H9 (cell line): ENCODE measurements at regions not wholly inside any gene's neighbourhood (a gene's known extent, or its start where the extent isn't known, plus 50 kb on each side); places are given as distances from the start of the nearest gene placed in this dataset.
"Not testable (repeated sequence)": the region's sequence is repeated elsewhere in the genome, so short reads cannot be mapped to it uniquely, and the experiment has no call there.

Experiments used
- DNase-seq: peaks from one replicate; pipeline ENCODE4 v3.0.0-alpha.2; 2017
- H2AFZ ChIP-seq: one replicate; pipeline ENCODE4 v1.6.1; 2013; ENCODE audit warnings: mild to moderate bottlenecking, low read length, control low read depth, moderate library complexity
- H2AK5ac ChIP-seq: 2 replicates; pipeline ENCODE4 v1.6.1; 2013; ENCODE audit warnings: low read length, control low read depth, mixed read lengths; ENCODE audit not compliant: insufficient read length
- H2BK120ac ChIP-seq: one replicate; pipeline ENCODE4 v1.6.1; 2013; ENCODE audit warnings: low read depth, mild to moderate bottlenecking, low read length, control low read depth, inconsistent platforms; ENCODE audit not compliant: poor library complexity, severe bottlenecking
- H2BK12ac ChIP-seq: 2 replicates; pipeline ENCODE4 v1.6.1; 2013; ENCODE audit warnings: low read length, control low read depth, mixed read lengths, low read depth; ENCODE audit not compliant: insufficient read length
- H2BK15ac ChIP-seq: 2 replicates; pipeline ENCODE4 v1.6.1; 2013; ENCODE audit warnings: low read depth, low read length, control low read depth
- H2BK20ac ChIP-seq: one replicate; pipeline ENCODE4 v1.6.1; 2013; ENCODE audit warnings: low read depth, mild to moderate bottlenecking, low read length, control low read depth, inconsistent platforms; ENCODE audit not compliant: poor library complexity, severe bottlenecking
- H2BK5ac ChIP-seq: 2 replicates; pipeline ENCODE4 v1.6.1; 2013; ENCODE audit warnings: low read length, control low read depth, mixed read lengths; ENCODE audit not compliant: insufficient read length
- H3K14ac ChIP-seq: 2 replicates; pipeline ENCODE4 v1.6.1; 2013; ENCODE audit warnings: low read length, control low read depth; ENCODE audit not compliant: insufficient read depth
- H3K18ac ChIP-seq: 2 replicates; pipeline ENCODE4 v1.6.1; 2013; ENCODE audit warnings: low read depth, mild to moderate bottlenecking, mixed read lengths, low read length, control low read depth; ENCODE audit not compliant: insufficient read length
- H3K23ac ChIP-seq: 2 replicates; pipeline ENCODE4 v1.6.1; 2013; ENCODE audit warnings: low read length, control low read depth, mixed read lengths, low read depth; ENCODE audit not compliant: insufficient read length
- H3K23me2 ChIP-seq: 2 replicates; pipeline ENCODE4 v1.6.1; 2013; ENCODE audit warnings: low read depth, mild to moderate bottlenecking, mixed read lengths, low read length, control low read depth; ENCODE audit not compliant: insufficient read length, poor library complexity, severe bottlenecking
- H3K27ac ChIP-seq: 2 replicates; pipeline ENCODE4 v1.5.1; 2013; ENCODE audit warnings: low read length, control low read depth, mixed read lengths, low read depth; ENCODE audit not compliant: insufficient read length
- H3K27me3 ChIP-seq: 2 replicates; pipeline ENCODE4 v1.6.1; 2013; ENCODE audit warnings: low read length, control low read depth, inconsistent platforms; ENCODE audit not compliant: insufficient read depth
- H3K4ac ChIP-seq: 2 replicates; pipeline ENCODE4 v1.6.1; 2013; ENCODE audit warnings: low read depth, mild to moderate bottlenecking, control low read depth, inconsistent platforms, low read length, moderate library complexity
- H3K4me1 ChIP-seq: 2 replicates; pipeline ENCODE4 v1.6.1; 2013; ENCODE audit warnings: low read length, control low read depth, inconsistent platforms; ENCODE audit not compliant: insufficient read depth
- H3K4me2 ChIP-seq: 2 replicates; pipeline ENCODE4 v1.6.1; 2013; ENCODE audit warnings: low read length, control low read depth, mixed read lengths; ENCODE audit not compliant: insufficient read length, insufficient read depth
- H3K56ac ChIP-seq: 2 replicates; pipeline ENCODE4 v1.6.1; 2013; ENCODE audit warnings: low read depth, mild to moderate bottlenecking, mixed read lengths, low read length, control low read depth; ENCODE audit not compliant: insufficient read length
- H3K79me1 ChIP-seq: 2 replicates; pipeline ENCODE4 v1.6.1; 2013; ENCODE audit warnings: low read depth, mild to moderate bottlenecking, moderate library complexity, low read length, control low read depth, inconsistent platforms; ENCODE audit not compliant: insufficient read depth, poor library complexity, severe bottlenecking
- H3K79me2 ChIP-seq: 2 replicates; pipeline ENCODE4 v1.6.1; 2013; ENCODE audit warnings: low read length, control low read depth, inconsistent platforms; ENCODE audit not compliant: insufficient read depth
- H3K9ac ChIP-seq: 2 replicates; pipeline ENCODE4 v1.6.1; 2013; ENCODE audit warnings: low read length, control low read depth, mixed read lengths; ENCODE audit not compliant: insufficient read length; ENCODE audit errors: extremely low read depth
- H3K9me3 ChIP-seq: one replicate; pipeline ENCODE4 v1.6.1; 2013; ENCODE audit warnings: low read depth, low read length, inconsistent platforms; ENCODE audit not compliant: control insufficient read depth
- H3T11ph ChIP-seq: one replicate; pipeline ENCODE4 v1.6.1; 2013; ENCODE audit warnings: mild to moderate bottlenecking, low read length, control low read depth, inconsistent platforms
- H4K20me1 ChIP-seq: one replicate; pipeline ENCODE4 v1.6.1; 2013; ENCODE audit not compliant: control insufficient read depth, insufficient read length, insufficient read depth
- H4K5ac ChIP-seq: 2 replicates; pipeline ENCODE4 v1.6.1; 2013; ENCODE audit warnings: low read depth, mild to moderate bottlenecking, mixed read lengths, low read length, control low read depth; ENCODE audit not compliant: insufficient read length
- H4K8ac ChIP-seq: replicated peaks from 2 replicates; pipeline ENCODE4 v1.6.1; 2013; ENCODE audit warnings: low read length, control low read depth, mixed read lengths, low read depth; ENCODE audit not compliant: insufficient read length
- H4K91ac ChIP-seq: 2 replicates; pipeline ENCODE4 v1.6.1; 2013; ENCODE audit warnings: low read depth, mild to moderate bottlenecking, moderate library complexity, mixed read lengths, low read length, control low read depth; ENCODE audit not compliant: insufficient read length
- H3K27ac Mint-ChIP-seq, 3 experiments: 2 replicates in 2 of 3; 3 replicates in 1 of 3; pipeline ENCODE4 v1.8.0; 2020 to 2021; ENCODE audit warnings: mixed read lengths in 3 of 3, mild to moderate bottlenecking in 1 of 3, moderate library complexity in 1 of 3
- H3K27me3 Mint-ChIP-seq: 2 replicates; pipeline ENCODE4 v1.8.0; 2021; ENCODE audit warnings: low read depth, mild to moderate bottlenecking, moderate library complexity, mixed read lengths
- H3K36me3 Mint-ChIP-seq, 3 experiments: 2 replicates in 2 of 3; 3 replicates in 1 of 3; pipeline ENCODE4 v1.8.0; 2020 to 2021; ENCODE audit warnings: low read depth in 3 of 3, mixed read lengths in 3 of 3; ENCODE audit not compliant: insufficient read depth in 1 of 3
- H3K4me1 Mint-ChIP-seq, 2 experiments: 2 replicates each; pipeline ENCODE4 v1.8.0; 2020; ENCODE audit warnings: mixed read lengths in 2 of 2
- H3K4me3 Mint-ChIP-seq, 2 experiments: 2 replicates in 1 of 2; 3 replicates in 1 of 2; pipeline ENCODE4 v1.8.0; 2020 to 2021; ENCODE audit warnings: mild to moderate bottlenecking in 2 of 2, mixed read lengths in 2 of 2, moderate library complexity in 1 of 2
- H3K9me3 Mint-ChIP-seq, 2 experiments: 2 replicates in 1 of 2; 3 replicates in 1 of 2; pipeline ENCODE4 v1.8.0; 2020; ENCODE audit warnings: mild to moderate bottlenecking in 2 of 2, mixed read lengths in 2 of 2, moderate library complexity in 1 of 2
- WGBS: extraction: QIAGEN DNeasy Blood & Tissue Kit; methylation state at CpG from one replicate; pipeline ENCODE4 v1.1.7; 2013; ENCODE audit warnings: missing lambda C conversion rate, low lambda C conversion rate, mixed read lengths; ENCODE audit not compliant: insufficient read length; ENCODE audit errors: extremely low coverage; 5-methylcytosine and 5-hydroxymethylcytosine counted together
- TF ChIP-seq, protein P1 (sequence below): fragments of 200-600 bp; sonication (generic); conservative IDR thresholded peaks from 3 replicates; pipeline ENCODE4 v1.8.0; 2021; ENCODE audit warnings: antibody characterized with exemption, mild to moderate bottlenecking

DNA sequence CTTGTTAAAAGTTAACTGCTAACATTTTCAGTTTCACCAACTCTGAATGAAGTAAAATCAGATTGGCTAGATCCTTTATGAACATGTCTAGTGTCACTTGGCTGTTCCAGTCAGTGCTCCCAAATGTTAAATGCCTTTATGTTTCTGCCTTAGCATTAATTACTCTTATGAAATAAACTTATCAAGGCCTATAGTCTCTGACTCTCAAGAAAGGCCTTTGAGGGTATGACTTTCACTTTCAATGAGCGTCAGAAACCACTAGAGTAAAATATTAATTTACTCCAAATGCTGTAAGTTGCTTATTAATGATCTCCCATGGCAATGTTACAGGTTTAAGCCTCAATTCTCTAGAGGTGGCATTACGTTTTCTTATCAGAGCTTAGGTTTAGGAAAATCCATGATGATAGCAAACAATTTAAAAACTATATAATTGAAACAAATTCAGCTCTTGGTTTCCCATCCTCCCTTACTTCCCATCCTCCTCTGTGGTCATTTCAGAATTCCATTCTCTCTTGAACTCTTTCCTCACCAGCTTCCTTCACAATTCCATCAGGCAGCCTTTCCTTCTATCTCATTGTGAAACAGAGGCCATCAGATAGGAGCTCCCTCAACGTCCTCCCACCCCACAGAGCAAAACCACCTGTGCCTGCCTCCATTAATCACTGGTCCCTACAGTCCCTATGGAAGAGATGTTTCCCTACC is 108.6 kb upstream of the COP1 start:
- H3K4me1 ChIP-seq, result no peaks in the 10 kb centered on the region
- no peak overlapping the region for H3K4me3 Mint-ChIP-seq
- H3K27ac Mint-ChIP-seq, result no peak overlapping the region
- no peaks in the 10 kb centered on the region for H3K4me1 Mint-ChIP-seq
- no peak overlapping the region for H3K23ac ChIP-seq
- no CpG with 5 or more reads among the region's 3 CpGs for WGBS
- no peak overlapping the region for H2BK20ac ChIP-seq
- no peak overlapping the region for H3K9ac ChIP-seq
- H3T11ph ChIP-seq, result no peak overlapping the region
- H3K4ac ChIP-seq, result no peak overlapping the region
- DNase-seq, result no peak
- no peaks in the 10 kb centered on the region for H3K23me2 ChIP-seq
- H3K27me3 ChIP-seq, result no peaks in the 10 kb centered on the region
- no peak overlapping the region for H2BK12ac ChIP-seq
- H3K56ac ChIP-seq, result no peak overlapping the region
- H2BK5ac ChIP-seq, result no peak overlapping the region
- no peak overlapping the region for H2BK15ac ChIP-seq
- no peaks in the 10 kb centered on the region for H3K79me1 ChIP-seq
- H2AFZ ChIP-seq, result no peak overlapping the region
- peaks cover 0 to 10% of the 10 kb centered on the region in 2 experiments; a peak in 2 of 5 replicates for H3K9me3 Mint-ChIP-seq
- H3K14ac ChIP-seq, result no peak overlapping the region
- no peak overlapping the region for H3K4me2 ChIP-seq
- H4K5ac ChIP-seq, result no peak overlapping the region
- no peak overlapping the region for H4K8ac ChIP-seq
- no peak overlapping the region for H3K27ac ChIP-seq
- H2AK5ac ChIP-seq, result no peak overlapping the region
- no peak overlapping the region for H2BK120ac ChIP-seq
- no peak overlapping the region for H3K18ac ChIP-seq
- no peaks in the 10 kb centered on the region for H3K79me2 ChIP-seq
- H3K27me3 Mint-ChIP-seq, result peaks cover 2% of the 10 kb centered on the region
- TF ChIP-seq, protein P1, sequence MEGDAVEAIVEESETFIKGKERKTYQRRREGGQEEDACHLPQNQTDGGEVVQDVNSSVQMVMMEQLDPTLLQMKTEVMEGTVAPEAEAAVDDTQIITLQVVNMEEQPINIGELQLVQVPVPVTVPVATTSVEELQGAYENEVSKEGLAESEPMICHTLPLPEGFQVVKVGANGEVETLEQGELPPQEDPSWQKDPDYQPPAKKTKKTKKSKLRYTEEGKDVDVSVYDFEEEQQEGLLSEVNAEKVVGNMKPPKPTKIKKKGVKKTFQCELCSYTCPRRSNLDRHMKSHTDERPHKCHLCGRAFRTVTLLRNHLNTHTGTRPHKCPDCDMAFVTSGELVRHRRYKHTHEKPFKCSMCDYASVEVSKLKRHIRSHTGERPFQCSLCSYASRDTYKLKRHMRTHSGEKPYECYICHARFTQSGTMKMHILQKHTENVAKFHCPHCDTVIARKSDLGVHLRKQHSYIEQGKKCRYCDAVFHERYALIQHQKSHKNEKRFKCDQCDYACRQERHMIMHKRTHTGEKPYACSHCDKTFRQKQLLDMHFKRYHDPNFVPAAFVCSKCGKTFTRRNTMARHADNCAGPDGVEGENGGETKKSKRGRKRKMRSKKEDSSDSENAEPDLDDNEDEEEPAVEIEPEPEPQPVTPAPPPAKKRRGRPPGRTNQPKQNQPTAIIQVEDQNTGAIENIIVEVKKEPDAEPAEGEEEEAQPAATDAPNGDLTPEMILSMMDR, result no peak
- no peaks in the 10 kb centered on the region for H3K9me3 ChIP-seq
- H4K20me1 ChIP-seq, result no peaks in the 10 kb centered on the region
- no peak overlapping the region for H4K91ac ChIP-seq
- peaks cover 0 to 9% (median 0%) of the 10 kb centered on the region in 3 experiments; a peak in 2 of 7 replicates for H3K36me3 Mint-ChIP-seq

DNA sequence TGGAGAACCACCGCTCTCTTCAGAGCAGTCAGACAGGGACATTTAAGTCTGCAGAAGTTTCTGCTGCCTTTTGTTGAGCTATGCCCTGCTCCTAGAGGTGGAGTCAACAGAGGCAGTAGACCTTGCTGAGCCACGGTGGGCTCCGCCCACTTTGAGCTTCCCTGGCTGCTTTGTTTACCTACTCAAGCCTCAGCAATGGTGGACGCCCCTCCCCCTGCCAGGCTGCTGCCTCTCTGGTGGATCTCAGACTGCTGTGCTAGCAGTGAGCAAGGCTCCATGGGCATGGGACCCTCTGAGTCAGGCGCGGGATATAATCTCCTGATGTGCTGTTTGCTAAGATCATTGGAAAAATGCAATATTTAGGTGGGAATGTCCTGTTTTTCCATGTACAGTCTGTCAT is 89.5 kb upstream of the COP1 start:
- H2BK5ac ChIP-seq, H2BK120ac ChIP-seq, H2BK15ac ChIP-seq, H3K18ac ChIP-seq, H3T11ph ChIP-seq, H4K20me1 ChIP-seq, H3K4me1 Mint-ChIP-seq, H3K14ac ChIP-seq, H3K27ac ChIP-seq, H3K4me2 ChIP-seq, H4K91ac ChIP-seq, H2BK12ac ChIP-seq, H4K5ac ChIP-seq, H3K79me2 ChIP-seq, H3K9ac ChIP-seq, H2AFZ ChIP-seq, H3K4me3 Mint-ChIP-seq, H3K27me3 ChIP-seq, H3K23ac ChIP-seq, H3K79me1 ChIP-seq, H2AK5ac ChIP-seq, H3K27ac Mint-ChIP-seq, H3K56ac ChIP-seq, H3K4me1 ChIP-seq, H3K4ac ChIP-seq, H3K23me2 ChIP-seq, DNase-seq, H4K8ac ChIP-seq, H3K9me3 ChIP-seq, H3K27me3 Mint-ChIP-seq, H2BK20ac ChIP-seq: not testable (repeated sequence)
- peaks cover 6 to 22% (median 17%) of the 10 kb centered on the region in 3 experiments; a peak in 6 of 7 replicates for H3K36me3 Mint-ChIP-seq
- WGBS, result no CpG with 5 or more reads among the region's 6 CpGs
- H3K9me3 Mint-ChIP-seq, result peaks cover 30 to 36% of the 10 kb centered on the region in 2 experiments
